ENCODE measurements at regions not wholly inside any gene's neighbourhood (a gene's known extent, or its start where the extent isn't known, plus 50 kb on each side); places are given as distances from the start of the nearest gene placed in this dataset.
A peak's percentile ranks its signal among the peaks of the same experiment; 100 is the strongest.

GRCh38 chr4:177569434-177569833, 127.2 kb upstream of the AGA start:
- H3K4me3 ChIP-seq (ENCODE audit: low read depth, low read length), result no peak overlapping the region
- no peak overlapping the region for H3K27ac ChIP-seq (ENCODE audit: low read depth, low read length)
- H3K27me3 ChIP-seq (ENCODE audit: control insufficient read depth, insufficient read depth, low read length), result no peaks in the 10 kb centered on the region
- H3K4me1 ChIP-seq (ENCODE audit: control insufficient read depth, insufficient read depth, low read length), result peaks cover 9% of the 10 kb centered on the region
- no peaks in the 10 kb centered on the region for H3K36me3 ChIP-seq (ENCODE audit: control insufficient read depth, insufficient read depth, low read length)
- no peaks in the 10 kb centered on the region for H3K9me3 ChIP-seq (ENCODE audit: control insufficient read depth, insufficient read depth, low read length)
- no peak overlapping the region for H3K9ac ChIP-seq (ENCODE audit: low read depth, low read length)

- H3K27ac ChIP-seq (ENCODE audit: low read depth, low read length), result no peak overlapping the region
- no peak overlapping the region for H3K9ac ChIP-seq (ENCODE audit: low read depth, low read length)
- H3K9me3 ChIP-seq (ENCODE audit: control insufficient read depth, insufficient read depth, low read length), result no peaks in the 10 kb centered on the region
- H3K4me3 ChIP-seq (ENCODE audit: low read depth, low read length), result no peak overlapping the region
- H3K4me1 ChIP-seq (ENCODE audit: control insufficient read depth, insufficient read depth, low read length), result peaks cover 9% of the 10 kb centered on the region
- no peaks in the 10 kb centered on the region for H3K36me3 ChIP-seq (ENCODE audit: control insufficient read depth, insufficient read depth, low read length)
- H3K27me3 ChIP-seq (ENCODE audit: control insufficient read depth, insufficient read depth, low read length), result no peaks in the 10 kb centered on the region
Observed at GRCh38 chr4:177573507-177573906, 131.3 kb upstream of the AGA start.

- H3K27ac ChIP-seq (ENCODE audit: low read depth, low read length), result no peak overlapping the region
- no peaks in the 10 kb centered on the region for H3K27me3 ChIP-seq (ENCODE audit: control insufficient read depth, insufficient read depth, low read length)
- no peak overlapping the region for H3K4me3 ChIP-seq (ENCODE audit: low read depth, low read length)
- peaks cover 8% of the 10 kb centered on the region for H3K4me1 ChIP-seq (ENCODE audit: control insufficient read depth, insufficient read depth, low read length)
- H3K36me3 ChIP-seq (ENCODE audit: control insufficient read depth, insufficient read depth, low read length), result no peaks in the 10 kb centered on the region
- no peak overlapping the region for H3K9ac ChIP-seq (ENCODE audit: low read depth, low read length)
- no peaks in the 10 kb centered on the region for H3K9me3 ChIP-seq (ENCODE audit: control insufficient read depth, insufficient read depth, low read length)
Observed at GRCh38 chr4:177574446-177574845, 132.2 kb upstream of the AGA start.

- no peaks in the 10 kb centered on the region for H3K4me1 ChIP-seq (ENCODE audit: control insufficient read depth, insufficient read depth, low read length)
- no peaks in the 10 kb centered on the region for H3K9me3 ChIP-seq (ENCODE audit: control insufficient read depth, insufficient read depth, low read length)
- no peak overlapping the region for H3K9ac ChIP-seq (ENCODE audit: low read depth, low read length)
- H3K27ac ChIP-seq (ENCODE audit: low read depth, low read length), result no peak overlapping the region
- H3K4me3 ChIP-seq (ENCODE audit: low read depth, low read length), result no peak overlapping the region
- no peaks in the 10 kb centered on the region for H3K27me3 ChIP-seq (ENCODE audit: control insufficient read depth, insufficient read depth, low read length)
- no peaks in the 10 kb centered on the region for H3K36me3 ChIP-seq (ENCODE audit: control insufficient read depth, insufficient read depth, low read length)
Observed at GRCh38 chr4:177579649-177580048, 137.4 kb upstream of the AGA start.

- no peak overlapping the region for H3K9ac ChIP-seq (ENCODE audit: low read depth, low read length)
- H3K4me1 ChIP-seq (ENCODE audit: control insufficient read depth, insufficient read depth, low read length), result peaks cover 11% of the 10 kb centered on the region
- no peaks in the 10 kb centered on the region for H3K27me3 ChIP-seq (ENCODE audit: control insufficient read depth, insufficient read depth, low read length)
- no peaks in the 10 kb centered on the region for H3K9me3 ChIP-seq (ENCODE audit: control insufficient read depth, insufficient read depth, low read length)
- H3K27ac ChIP-seq (ENCODE audit: low read depth, low read length), result no peak overlapping the region
- H3K4me3 ChIP-seq (ENCODE audit: low read depth, low read length), result no peak overlapping the region
- no peaks in the 10 kb centered on the region for H3K36me3 ChIP-seq (ENCODE audit: control insufficient read depth, insufficient read depth, low read length)
Observed at GRCh38 chr4:177582992-177583391, 140.8 kb upstream of the AGA start.

GRCh38 chr4:177587989-177588388, 145.8 kb upstream of the AGA start:
- H3K9ac ChIP-seq (ENCODE audit: low read depth, low read length), result no peak overlapping the region
- H3K27ac ChIP-seq (ENCODE audit: low read depth, low read length), result no peak overlapping the region
- H3K27me3 ChIP-seq (ENCODE audit: control insufficient read depth, insufficient read depth, low read length), result no peaks in the 10 kb centered on the region
- H3K36me3 ChIP-seq (ENCODE audit: control insufficient read depth, insufficient read depth, low read length), result no peaks in the 10 kb centered on the region
- H3K4me1 ChIP-seq (ENCODE audit: control insufficient read depth, insufficient read depth, low read length), result peaks cover 20% of the 10 kb centered on the region
- no peaks in the 10 kb centered on the region for H3K9me3 ChIP-seq (ENCODE audit: control insufficient read depth, insufficient read depth, low read length)
- no peak overlapping the region for H3K4me3 ChIP-seq (ENCODE audit: low read depth, low read length)

GRCh38 chr4:177595386-177595785, 153.1 kb upstream of the AGA start:
- Histone ChIP-seq H3K27me3 (ENCODE audit: control insufficient read depth, insufficient read depth, low read length) (no peaks in the 10 kb centered on the region), H3K4me1 (ENCODE audit: control insufficient read depth, insufficient read depth, low read length) (peaks cover 12% of the 10 kb centered on the region; the same call in 1 of the 2 replicates), H3K9ac (ENCODE audit: low read depth, low read length) (no peak overlapping the region), H3K36me3 (ENCODE audit: control insufficient read depth, insufficient read depth, low read length) (no peaks in the 10 kb centered on the region), H3K4me3 (ENCODE audit: low read depth, low read length) (no peak overlapping the region), H3K9me3 (ENCODE audit: control insufficient read depth, insufficient read depth, low read length) (no peaks in the 10 kb centered on the region), H3K27ac (ENCODE audit: low read depth, low read length) (no peak overlapping the region)

GRCh38 chr4:177596035-177596434, 153.8 kb upstream of the AGA start:
- Histone ChIP-seq H3K4me1 (ENCODE audit: control insufficient read depth, insufficient read depth, low read length) (peaks cover 12% of the 10 kb centered on the region; the same call in 1 of the 2 replicates), H3K9ac (ENCODE audit: low read depth, low read length) (no peak overlapping the region), H3K4me3 (ENCODE audit: low read depth, low read length) (no peak overlapping the region), H3K36me3 (ENCODE audit: control insufficient read depth, insufficient read depth, low read length) (no peaks in the 10 kb centered on the region), H3K27me3 (ENCODE audit: control insufficient read depth, insufficient read depth, low read length) (no peaks in the 10 kb centered on the region), H3K27ac (ENCODE audit: low read depth, low read length) (peak overlapping the region; percentile 49), H3K9me3 (ENCODE audit: control insufficient read depth, insufficient read depth, low read length) (no peaks in the 10 kb centered on the region)

- H3K9me3 ChIP-seq (ENCODE audit: control insufficient read depth, insufficient read depth, low read length), result no peaks in the 10 kb centered on the region
- no peaks in the 10 kb centered on the region for H3K36me3 ChIP-seq (ENCODE audit: control insufficient read depth, insufficient read depth, low read length)
Observed at GRCh38 chr4:177596991-177597390, 154.8 kb upstream of the AGA start.

GRCh38 chr4:177605252-177605651, 163.0 kb upstream of the AGA start:
- Histone ChIP-seq H3K4me3 (ENCODE audit: low read depth, low read length) (no peak overlapping the region), H3K9ac (ENCODE audit: low read depth, low read length) (no peak overlapping the region), H3K27ac (ENCODE audit: low read depth, low read length) (no peak overlapping the region)

More at GRCh38 chr4:177596991-177597390, 154.8 kb upstream of the AGA start:
- Histone ChIP-seq H3K27me3 (ENCODE audit: control insufficient read depth, insufficient read depth, low read length) (no peaks in the 10 kb centered on the region), H3K4me3 (ENCODE audit: low read depth, low read length) (no peak overlapping the region), H3K9ac (ENCODE audit: low read depth, low read length) (no peak overlapping the region), H3K27ac (ENCODE audit: low read depth, low read length) (no peak overlapping the region), H3K4me1 (ENCODE audit: control insufficient read depth, insufficient read depth, low read length) (peaks cover 12% of the 10 kb centered on the region; the same call in 1 of the 2 replicates)

GRCh38 chr4:177607111-177607573, 164.9 kb upstream of the AGA start:
- no peak overlapping the region for H3K27ac ChIP-seq (ENCODE audit: low read depth, low read length)
- no peaks in the 10 kb centered on the region for H3K9me3 ChIP-seq (ENCODE audit: control insufficient read depth, insufficient read depth, low read length)
- H3K4me1 ChIP-seq (ENCODE audit: control insufficient read depth, insufficient read depth, low read length), result peaks cover 10% of the 10 kb centered on the region
- no peak overlapping the region for H3K9ac ChIP-seq (ENCODE audit: low read depth, low read length)
- H3K4me3 ChIP-seq (ENCODE audit: low read depth, low read length), result no peak overlapping the region
- no peaks in the 10 kb centered on the region for H3K27me3 ChIP-seq (ENCODE audit: control insufficient read depth, insufficient read depth, low read length)
- no peaks in the 10 kb centered on the region for H3K36me3 ChIP-seq (ENCODE audit: control insufficient read depth, insufficient read depth, low read length)

More at GRCh38 chr4:177605252-177605651, 163.0 kb upstream of the AGA start:
- Histone ChIP-seq H3K9me3 (ENCODE audit: control insufficient read depth, insufficient read depth, low read length) (no peaks in the 10 kb centered on the region), H3K27me3 (ENCODE audit: control insufficient read depth, insufficient read depth, low read length) (no peaks in the 10 kb centered on the region), H3K36me3 (ENCODE audit: control insufficient read depth, insufficient read depth, low read length) (no peaks in the 10 kb centered on the region), H3K4me1 (ENCODE audit: control insufficient read depth, insufficient read depth, low read length) (peaks cover 2% of the 10 kb centered on the region; the same call in 1 of the 2 replicates)
